ENCODE measurements at regions not wholly inside any gene's neighbourhood (a gene's known extent, or its start where the extent isn't known, plus 50 kb on each side); places are given as distances from the start of the nearest gene placed in this dataset.
"Not testable (repeated sequence)": the region's sequence is repeated elsewhere in the genome, so short reads cannot be mapped to it uniquely, and the experiment has no call there.

DNA sequence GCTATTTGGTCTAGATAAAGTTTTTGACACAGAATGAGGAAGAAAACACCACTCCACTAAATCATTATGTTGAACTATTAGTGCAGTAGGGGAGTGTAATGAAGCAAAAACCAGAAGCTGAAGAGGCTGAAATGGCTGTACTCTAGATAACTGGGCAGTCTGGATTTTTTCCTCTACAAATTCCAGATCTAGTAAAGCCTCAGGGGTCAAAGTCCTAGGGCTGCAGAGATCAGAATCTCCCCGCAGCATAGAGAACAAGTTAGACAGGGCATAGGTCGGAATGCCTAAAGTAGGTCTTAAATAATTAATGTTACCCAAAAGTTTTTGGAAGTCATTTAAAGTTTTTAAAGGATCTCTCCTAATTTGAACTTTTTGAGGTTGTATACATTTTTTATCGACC is 180.9 kb downstream of the OTOP1 start:
- not testable (repeated sequence) for H3K36me3 ChIP-seq (ENCODE audit: control insufficient read depth, insufficient read depth, low read length); DNase-seq; H3K9me3 ChIP-seq (replicated peaks; ENCODE audit: control insufficient read depth, low read depth, low read length); H3K27ac ChIP-seq (ENCODE audit: low read length); H3K4me3 ChIP-seq (ENCODE audit: low read length); H3K4me1 ChIP-seq (ENCODE audit: control insufficient read depth, insufficient read depth, low read length)
- H3K27me3 ChIP-seq (ENCODE audit: control insufficient read depth, insufficient read depth, low read length) = peaks cover 11% of the 10 kb centered on the region
- no CpG with 5 or more reads among the region's 3 CpGs for WGBS (ENCODE audit: insufficient coverage)

DNA sequence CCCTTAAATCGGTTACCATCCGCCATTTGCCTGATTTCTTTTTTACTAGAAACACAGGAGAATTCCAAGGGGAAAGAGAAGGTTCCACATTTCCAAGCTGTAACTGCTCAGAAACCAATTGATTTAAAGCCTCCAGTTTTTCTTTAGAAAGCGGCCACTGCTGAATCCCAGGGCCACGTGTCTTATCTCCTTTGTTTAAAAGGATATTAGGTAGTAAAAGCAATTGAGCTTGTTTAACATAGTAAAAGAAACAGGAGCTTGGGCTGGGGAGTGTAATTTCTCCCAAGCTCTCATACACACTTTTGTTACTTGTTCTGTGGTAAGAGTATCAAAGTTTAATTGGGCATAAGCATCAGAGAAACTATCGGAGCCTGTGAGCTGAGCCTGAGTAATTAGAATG is 180.0 kb downstream of the OTOP1 start:
- no CpG with 5 or more reads among the region's 5 CpGs for WGBS (ENCODE audit: insufficient coverage)
- H3K27me3 ChIP-seq (ENCODE audit: control insufficient read depth, insufficient read depth, low read length) = peaks cover 11% of the 10 kb centered on the region
- H3K4me3 ChIP-seq (ENCODE audit: low read length); H3K9me3 ChIP-seq (replicated peaks; ENCODE audit: control insufficient read depth, low read depth, low read length); H3K4me1 ChIP-seq (ENCODE audit: control insufficient read depth, insufficient read depth, low read length); H3K36me3 ChIP-seq (ENCODE audit: control insufficient read depth, insufficient read depth, low read length); DNase-seq; H3K27ac ChIP-seq (ENCODE audit: low read length): not testable (repeated sequence)

DNA sequence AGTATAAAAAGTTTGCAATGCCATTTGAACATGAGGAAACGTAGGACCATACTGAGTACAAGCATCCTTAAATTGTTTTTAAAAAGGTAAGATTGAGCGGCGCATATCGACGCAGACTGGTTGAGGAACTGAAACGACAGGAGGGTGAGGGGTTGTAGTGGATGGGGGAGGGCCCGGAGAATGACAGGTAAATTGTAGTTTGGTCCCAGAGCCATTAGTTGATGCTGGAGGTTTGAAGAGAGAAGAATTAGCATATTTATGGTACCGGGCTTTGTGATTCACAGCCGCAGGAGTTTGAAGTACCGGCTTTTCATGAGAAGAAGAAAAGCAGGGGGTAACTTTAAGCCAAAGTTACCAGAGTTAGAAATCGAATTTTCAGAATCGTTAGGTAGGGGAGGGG is 179.5 kb downstream of the OTOP1 start:
- H3K27me3 ChIP-seq (ENCODE audit: control insufficient read depth, insufficient read depth, low read length) = peaks cover 11% of the 10 kb centered on the region
- not testable (repeated sequence) for DNase-seq

DNA sequence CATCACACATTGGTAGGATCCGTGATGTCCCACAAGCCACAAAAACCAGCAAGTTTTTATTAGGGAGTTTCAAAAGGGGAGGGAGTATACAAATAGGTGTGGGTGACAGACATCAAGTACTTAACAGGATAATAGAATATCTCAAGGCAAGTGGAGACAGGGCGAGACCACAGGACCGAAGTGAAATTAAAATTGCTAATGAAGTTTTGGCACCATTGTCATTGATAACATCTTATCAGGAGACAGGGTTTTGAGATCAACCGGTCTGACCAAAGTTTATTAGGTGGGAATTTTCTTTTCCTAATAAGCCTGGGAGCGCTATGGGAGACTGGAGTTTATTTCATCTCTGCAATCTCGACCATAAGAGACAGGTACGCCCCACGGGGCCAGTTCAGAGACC is 178.5 kb downstream of the OTOP1 start:
- not testable (repeated sequence) for H3K9me3 ChIP-seq (replicated peaks; ENCODE audit: control insufficient read depth, low read depth, low read length); H3K4me1 ChIP-seq (ENCODE audit: control insufficient read depth, insufficient read depth, low read length); H3K36me3 ChIP-seq (ENCODE audit: control insufficient read depth, insufficient read depth, low read length); DNase-seq; H3K4me3 ChIP-seq (ENCODE audit: low read length); H3K27ac ChIP-seq (ENCODE audit: low read length)
- H3K27me3 ChIP-seq (ENCODE audit: control insufficient read depth, insufficient read depth, low read length) = peaks cover 11% of the 10 kb centered on the region
- WGBS (ENCODE audit: insufficient coverage) = no CpG with 5 or more reads among the region's 8 CpGs

More for the DNA sequence above, 179.5 kb downstream of the OTOP1 start:
- WGBS (ENCODE audit: insufficient coverage) = 9% methylated on average over 5 of the region's 12 CpGs
- H3K4me3 ChIP-seq (ENCODE audit: low read length); H3K27ac ChIP-seq (ENCODE audit: low read length); H3K4me1 ChIP-seq (ENCODE audit: control insufficient read depth, insufficient read depth, low read length); H3K36me3 ChIP-seq (ENCODE audit: control insufficient read depth, insufficient read depth, low read length); H3K9me3 ChIP-seq (replicated peaks; ENCODE audit: control insufficient read depth, low read depth, low read length): not testable (repeated sequence)

DNA sequence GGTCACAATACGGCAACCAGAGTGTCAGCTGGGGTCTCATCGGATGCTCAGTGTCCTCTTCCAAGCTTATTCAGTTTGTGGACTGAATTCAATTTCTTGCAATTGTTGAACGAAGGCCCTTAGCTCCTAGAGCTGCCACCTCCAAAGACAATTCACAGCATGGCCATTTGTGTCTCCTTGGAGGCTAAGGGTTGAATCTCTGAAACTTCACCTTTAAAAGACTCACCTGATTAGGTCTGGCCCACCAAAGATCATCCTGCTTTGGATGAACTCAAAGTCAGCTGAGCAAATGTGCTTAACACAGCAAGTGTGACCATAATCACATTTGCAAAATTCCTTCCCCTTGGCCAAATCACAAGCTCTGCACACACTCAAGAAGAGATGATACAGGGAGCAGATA is 175.9 kb downstream of the OTOP1 start:
- not testable (repeated sequence) for H3K27ac ChIP-seq (ENCODE audit: low read length); H3K9me3 ChIP-seq (replicated peaks; ENCODE audit: control insufficient read depth, low read depth, low read length); H3K4me1 ChIP-seq (ENCODE audit: control insufficient read depth, insufficient read depth, low read length); H3K36me3 ChIP-seq (ENCODE audit: control insufficient read depth, insufficient read depth, low read length); H3K4me3 ChIP-seq (ENCODE audit: low read length); DNase-seq
- 100% methylated on average over 1 of the region's 3 CpGs for WGBS (ENCODE audit: insufficient coverage)
- H3K27me3 ChIP-seq (ENCODE audit: control insufficient read depth, insufficient read depth, low read length) = peaks cover 11% of the 10 kb centered on the region

DNA sequence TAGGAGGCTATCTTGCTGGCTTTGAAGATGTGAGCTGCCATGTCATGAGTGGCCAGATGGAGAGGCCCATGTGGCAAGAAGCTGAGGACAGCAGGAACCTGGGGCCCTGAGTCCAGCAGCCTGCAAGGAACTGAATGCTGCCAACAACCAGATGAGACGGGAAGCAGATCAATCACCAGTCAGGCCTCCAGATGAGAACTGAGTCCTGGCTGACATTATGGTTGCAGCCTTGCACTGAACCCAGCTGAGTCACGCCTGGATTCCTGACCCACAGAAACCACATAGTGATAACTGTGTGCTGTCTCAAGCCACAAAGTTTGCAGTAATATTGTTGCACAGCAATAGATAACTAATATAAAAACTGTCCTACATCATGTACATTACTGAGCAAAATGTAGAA is 173.8 kb downstream of the OTOP1 start:
- H3K36me3 ChIP-seq (ENCODE audit: control insufficient read depth, insufficient read depth, low read length); H3K9me3 ChIP-seq (replicated peaks; ENCODE audit: control insufficient read depth, low read depth, low read length); DNase-seq; H3K4me1 ChIP-seq (ENCODE audit: control insufficient read depth, insufficient read depth, low read length); H3K27ac ChIP-seq (ENCODE audit: low read length); H3K4me3 ChIP-seq (ENCODE audit: low read length); H3K27me3 ChIP-seq (ENCODE audit: control insufficient read depth, insufficient read depth, low read length): not testable (repeated sequence)
- no CpG with 5 or more reads among the region's 2 CpGs for WGBS (ENCODE audit: insufficient coverage)

DNA sequence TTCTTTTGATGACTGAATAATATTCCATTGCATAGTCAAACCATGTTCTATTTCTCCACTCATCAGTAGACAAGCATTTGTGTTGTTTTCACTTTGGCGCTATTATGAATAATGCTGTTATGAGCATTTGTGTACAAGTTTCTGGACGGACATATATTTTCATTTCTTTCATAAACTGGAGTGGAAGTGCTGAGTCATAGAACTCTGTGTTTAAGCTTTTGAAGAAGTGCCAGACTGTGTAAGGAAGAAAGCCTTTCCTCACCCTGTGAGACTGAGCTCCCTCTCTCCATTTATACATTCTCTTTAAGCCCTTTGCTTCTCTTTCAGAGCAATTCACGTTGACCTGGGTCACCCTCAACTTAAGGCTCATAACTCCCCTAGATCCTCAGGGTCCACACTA is 169.5 kb downstream of the OTOP1 start:
- not testable (repeated sequence) for H3K4me3 ChIP-seq (ENCODE audit: low read length); H3K36me3 ChIP-seq (ENCODE audit: control insufficient read depth, insufficient read depth, low read length); H3K9me3 ChIP-seq (replicated peaks; ENCODE audit: control insufficient read depth, low read depth, low read length); H3K4me1 ChIP-seq (ENCODE audit: control insufficient read depth, insufficient read depth, low read length); H3K27me3 ChIP-seq (ENCODE audit: control insufficient read depth, insufficient read depth, low read length); DNase-seq; H3K27ac ChIP-seq (ENCODE audit: low read length)
- WGBS (ENCODE audit: insufficient coverage) = no CpG with 5 or more reads among the region's 3 CpGs

DNA sequence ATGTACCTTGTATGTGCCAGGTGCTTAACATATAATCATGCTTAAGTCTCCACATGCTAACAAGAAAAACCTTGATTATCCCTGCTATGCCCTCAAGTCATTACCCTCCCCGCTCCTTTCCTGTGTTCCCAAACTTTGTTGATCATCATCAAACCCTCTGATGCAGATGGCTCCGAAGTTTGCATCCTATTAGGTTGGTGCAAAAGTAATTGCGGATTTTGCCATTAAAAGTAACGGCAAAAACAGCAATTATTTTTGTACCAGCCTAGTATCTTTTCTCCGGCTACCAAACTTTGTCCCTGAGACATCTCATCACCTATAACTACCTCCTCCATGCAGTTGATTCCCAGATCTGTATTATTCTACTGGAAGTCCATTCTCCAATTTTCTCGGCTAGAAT is 142.6 kb downstream of the OTOP1 start:
- H3K4me3 ChIP-seq (ENCODE audit: low read length); H3K27ac ChIP-seq (ENCODE audit: low read length); H3K27me3 ChIP-seq (ENCODE audit: control insufficient read depth, insufficient read depth, low read length); H3K4me1 ChIP-seq (ENCODE audit: control insufficient read depth, insufficient read depth, low read length); H3K9me3 ChIP-seq (replicated peaks; ENCODE audit: control insufficient read depth, low read depth, low read length); DNase-seq; H3K36me3 ChIP-seq (ENCODE audit: control insufficient read depth, insufficient read depth, low read length): not testable (repeated sequence)
- WGBS (ENCODE audit: insufficient coverage) = 96% methylated on average over 3 of the region's 6 CpGs

DNA sequence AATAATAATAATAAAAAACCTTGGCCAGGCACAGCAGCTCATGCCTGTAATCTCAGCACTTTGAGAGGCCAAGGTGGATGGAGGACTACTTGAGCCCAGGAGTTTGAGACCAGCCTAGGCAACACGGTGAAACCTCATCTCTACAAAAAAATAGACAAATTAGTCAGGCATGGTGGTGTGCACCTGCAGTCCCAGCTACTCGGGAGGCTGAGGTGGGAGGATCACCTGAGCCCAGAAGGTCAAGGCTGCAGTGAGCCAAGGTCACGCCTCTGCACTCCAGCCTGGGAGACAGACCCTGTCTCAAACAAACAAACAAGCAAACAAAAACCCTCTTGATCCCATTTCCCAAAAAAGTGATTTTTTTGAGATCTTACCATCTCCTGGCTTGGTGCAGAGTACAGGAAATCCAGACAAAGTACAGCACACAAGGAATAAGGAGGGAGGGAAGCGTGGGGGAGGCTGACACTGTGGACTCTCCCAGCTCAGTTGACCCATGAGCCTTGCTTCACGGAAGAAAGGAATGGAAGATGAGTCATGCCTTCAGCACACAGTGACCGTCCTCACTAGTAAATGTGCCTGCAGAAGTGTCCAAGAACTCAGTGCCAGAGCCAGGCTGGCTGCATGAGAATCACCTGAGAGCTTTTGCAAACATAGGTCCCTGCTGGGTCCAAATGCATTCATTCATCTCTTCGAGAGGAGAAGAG is 136.9 kb downstream of the OTOP1 start:
- 54% methylated on average over 4 of the region's 7 CpGs for WGBS (ENCODE audit: insufficient coverage)
- not testable (repeated sequence) for H3K4me3 ChIP-seq (ENCODE audit: low read length)

DNA sequence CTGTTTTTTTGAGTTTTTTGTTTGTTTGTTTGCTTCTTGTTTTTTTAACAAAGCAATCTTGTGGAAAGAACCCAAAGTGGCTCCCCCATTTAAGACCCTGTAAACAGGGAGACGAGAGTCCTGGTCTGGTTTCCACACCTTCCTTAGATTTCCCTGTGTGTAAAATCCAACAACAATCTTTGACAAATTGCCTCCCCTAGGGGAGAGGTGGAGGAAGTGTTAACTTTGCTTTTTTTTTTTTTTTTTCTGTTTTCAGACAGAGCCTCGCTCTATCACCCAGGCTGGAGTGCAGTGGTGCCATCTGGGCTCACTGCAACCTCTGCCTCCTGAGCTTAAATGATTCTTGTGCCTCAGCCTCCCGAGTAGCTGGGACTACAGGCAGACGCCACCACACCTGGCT is 136.0 kb downstream of the OTOP1 start:
- WGBS (ENCODE audit: insufficient coverage) = 67% methylated on average over 1 of the region's 4 CpGs
- H3K4me3 ChIP-seq (ENCODE audit: low read length); H3K36me3 ChIP-seq (ENCODE audit: control insufficient read depth, insufficient read depth, low read length); H3K9me3 ChIP-seq (replicated peaks; ENCODE audit: control insufficient read depth, low read depth, low read length); H3K4me1 ChIP-seq (ENCODE audit: control insufficient read depth, insufficient read depth, low read length); H3K27ac ChIP-seq (ENCODE audit: low read length); H3K27me3 ChIP-seq (ENCODE audit: control insufficient read depth, insufficient read depth, low read length); DNase-seq: not testable (repeated sequence)

More for the DNA sequence above, 136.9 kb downstream of the OTOP1 start:
- H3K36me3 ChIP-seq (ENCODE audit: control insufficient read depth, insufficient read depth, low read length); H3K27ac ChIP-seq (ENCODE audit: low read length); H3K27me3 ChIP-seq (ENCODE audit: control insufficient read depth, insufficient read depth, low read length); H3K9me3 ChIP-seq (replicated peaks; ENCODE audit: control insufficient read depth, low read depth, low read length); DNase-seq; H3K4me1 ChIP-seq (ENCODE audit: control insufficient read depth, insufficient read depth, low read length): not testable (repeated sequence)

DNA sequence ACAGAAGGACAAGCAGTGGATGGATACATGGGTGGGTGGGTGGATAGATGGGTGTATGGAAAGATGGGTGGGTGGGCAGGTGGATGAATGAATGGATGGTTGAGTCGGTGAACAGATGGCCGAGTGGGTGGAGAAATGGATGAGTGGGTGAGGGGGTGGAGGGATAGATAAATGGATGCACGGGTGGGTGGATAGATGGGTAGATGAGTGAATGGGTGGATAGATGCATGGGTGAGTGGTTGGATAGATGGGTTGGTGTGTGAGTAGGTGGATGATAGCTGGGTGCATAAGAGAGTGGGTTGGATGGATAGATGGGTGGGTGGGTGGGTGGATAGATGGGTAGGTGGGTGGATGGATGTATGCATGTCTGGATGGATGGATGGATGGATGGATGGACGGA is 134.6 kb downstream of the OTOP1 start:
- not testable (repeated sequence) for H3K4me1 ChIP-seq (ENCODE audit: control insufficient read depth, insufficient read depth, low read length); H3K36me3 ChIP-seq (ENCODE audit: control insufficient read depth, insufficient read depth, low read length); H3K27me3 ChIP-seq (ENCODE audit: control insufficient read depth, insufficient read depth, low read length); H3K4me3 ChIP-seq (ENCODE audit: low read length); H3K27ac ChIP-seq (ENCODE audit: low read length); DNase-seq; H3K9me3 ChIP-seq (replicated peaks; ENCODE audit: control insufficient read depth, low read depth, low read length)
- WGBS (ENCODE audit: insufficient coverage) = 84% methylated on average over 3 of the region's 4 CpGs

Data from muscle of leg (tissue), 3 donors.